H7 (cell line): ENCODE measurements at regions not wholly inside any gene's neighbourhood (a gene's known extent, or its start where the extent isn't known, plus 50 kb on each side); places are given as distances from the start of the nearest gene placed in this dataset.
A peak's percentile ranks its signal among the peaks of the same experiment; 100 is the strongest.

Source experiments
- DNase-seq: peaks from one replicate; pipeline ENCODE4 v3.0.0; 2012
- H3K27me3 ChIP-seq: 2 replicates; pipeline ENCODE4 v1.6.0; 2011; ENCODE audit warnings: mild to moderate bottlenecking, low read length; ENCODE audit not compliant: control insufficient read depth, insufficient read depth
- H3K36me3 ChIP-seq: replicated peaks from 2 replicates; pipeline ENCODE4 v1.5.1; 2011; ENCODE audit warnings: low read length; ENCODE audit not compliant: control insufficient read depth, insufficient read depth
- H3K4me3 ChIP-seq: 2 replicates; pipeline ENCODE4 v1.5.1; 2011; ENCODE audit warnings: low read depth, mild to moderate bottlenecking, control low read depth, low read length, moderate library complexity; ENCODE audit not compliant: insufficient read depth

GRCh38 chr4:23614284-23614892 is 275.5 kb downstream of the PPARGC1A start:
- Histone ChIP-seq H3K27me3 (no peaks in the 10 kb centered on the region), H3K4me3 (no peak overlapping the region), H3K36me3 (no peaks in the 10 kb centered on the region)
- peak; percentile 26 for DNase-seq

GRCh38 chr4:23613782-23614181 is 276.1 kb downstream of the PPARGC1A start:
- no peaks in the 10 kb centered on the region for H3K36me3 ChIP-seq
- H3K27me3 ChIP-seq: no peaks in the 10 kb centered on the region
- DNase-seq: no peak
- H3K4me3 ChIP-seq: no peak overlapping the region

GRCh38 chr4:23602720-23603119 is 287.1 kb downstream of the PPARGC1A start:
- DNase-seq: no peak
- Histone ChIP-seq H3K36me3 (no peaks in the 10 kb centered on the region), H3K4me3 (no peak overlapping the region), H3K27me3 (no peaks in the 10 kb centered on the region)

GRCh38 chr4:23594125-23594524 is 295.7 kb downstream of the PPARGC1A start:
- no peaks in the 10 kb centered on the region for H3K36me3 ChIP-seq
- no peak for DNase-seq
- H3K4me3 ChIP-seq: no peak overlapping the region

GRCh38 chr4:23590431-23590830 is 299.4 kb downstream of the PPARGC1A start:
- H3K4me3 ChIP-seq: no peak overlapping the region
- H3K36me3 ChIP-seq: no peaks in the 10 kb centered on the region
- H3K27me3 ChIP-seq: no peaks in the 10 kb centered on the region
- no peak for DNase-seq

More at GRCh38 chr4:23594125-23594524, 295.7 kb downstream of the PPARGC1A start:
- no peaks in the 10 kb centered on the region for H3K27me3 ChIP-seq

GRCh38 chr4:23584024-23584423 is 305.8 kb downstream of the PPARGC1A start:
- H3K36me3 ChIP-seq: no peaks in the 10 kb centered on the region
- H3K27me3 ChIP-seq: no peaks in the 10 kb centered on the region
- no peak for DNase-seq
- no peak overlapping the region for H3K4me3 ChIP-seq

GRCh38 chr4:23582671-23583070 is 307.2 kb downstream of the PPARGC1A start:
- H3K27me3 ChIP-seq: no peaks in the 10 kb centered on the region
- DNase-seq: no peak
- no peak overlapping the region for H3K4me3 ChIP-seq
- no peaks in the 10 kb centered on the region for H3K36me3 ChIP-seq

GRCh38 chr4:23579166-23579565 is 310.7 kb downstream of the PPARGC1A start:
- H3K4me3 ChIP-seq: no peak overlapping the region
- no peaks in the 10 kb centered on the region for H3K27me3 ChIP-seq
- no peak for DNase-seq
- H3K36me3 ChIP-seq: no peaks in the 10 kb centered on the region

GRCh38 chr4:23577398-23577797 is 312.4 kb downstream of the PPARGC1A start:
- Histone ChIP-seq H3K27me3 (no peaks in the 10 kb centered on the region), H3K36me3 (no peaks in the 10 kb centered on the region), H3K4me3 (no peak overlapping the region)
- DNase-seq: no peak

- Histone ChIP-seq H3K36me3 (no peaks in the 10 kb centered on the region), H3K27me3 (no peaks in the 10 kb centered on the region), H3K4me3 (no peak overlapping the region)
- no peak for DNase-seq
These were observed 317.5 kb downstream of the PPARGC1A start for GRCh38 chr4:23572382-23572781.

GRCh38 chr4:23567338-23567737 is 322.5 kb downstream of the PPARGC1A start:
- H3K4me3 ChIP-seq: no peak overlapping the region
- no peaks in the 10 kb centered on the region for H3K36me3 ChIP-seq
- no peaks in the 10 kb centered on the region for H3K27me3 ChIP-seq
- DNase-seq: no peak

GRCh38 chr4:23560748-23561147 is 329.1 kb downstream of the PPARGC1A start:
- no peaks in the 10 kb centered on the region for H3K36me3 ChIP-seq
- no peaks in the 10 kb centered on the region for H3K27me3 ChIP-seq
- H3K4me3 ChIP-seq: no peak overlapping the region
- peak; percentile 6 for DNase-seq

GRCh38 chr4:23558101-23558500 is 331.7 kb downstream of the PPARGC1A start:
- no peak for DNase-seq
- Histone ChIP-seq H3K4me3 (no peak overlapping the region), H3K27me3 (no peaks in the 10 kb centered on the region), H3K36me3 (no peaks in the 10 kb centered on the region)

- no peak for DNase-seq
- H3K36me3 ChIP-seq: no peaks in the 10 kb centered on the region
- H3K4me3 ChIP-seq: no peak overlapping the region
- no peaks in the 10 kb centered on the region for H3K27me3 ChIP-seq
These were observed 342.2 kb downstream of the PPARGC1A start for GRCh38 chr4:23547601-23548000.

- Histone ChIP-seq H3K27me3 (no peaks in the 10 kb centered on the region), H3K36me3 (no peaks in the 10 kb centered on the region), H3K4me3 (no peak overlapping the region)
- no peak for DNase-seq
These were observed 342.8 kb downstream of the PPARGC1A start for GRCh38 chr4:23547096-23547495.
